Left lung (tissue), 4 donors: ENCODE measurements at regions not wholly inside any gene's neighbourhood (a gene's known extent, or its start where the extent isn't known, plus 50 kb on each side); places are given as distances from the start of the nearest gene placed in this dataset.

Experiments
- ATAC-seq: fragments of 200-7000 bp; cut with Tn5 transposase; one replicate; pipeline ENCODE4 v1.9.1; 2020; ENCODE audit warnings: moderate library complexity
- DNase-seq, 4 donors: peaks; one replicate each; pipeline ENCODE4 v3.0.0-alpha.2; 2013 to 2020
- H3K27ac ChIP-seq, 2 donors: fragments of 200-600 bp; sonication (generic) in 1 of 2; one replicate each; pipeline versions ENCODE4 v1.5.0 to v1.8.0; 2020 to 2021
- H3K27me3 ChIP-seq, 2 donors: fragments of 200-600 bp; sonication (generic) in 1 of 2; one replicate each; pipeline versions ENCODE4 v1.5.0 to v1.8.0; 2020 to 2021
- H3K36me3 ChIP-seq, 2 donors: fragments of 200-600 bp; sonication (generic) in 1 of 2; one replicate each; pipeline versions ENCODE4 v1.5.0 to v1.8.0; 2020 to 2021
- H3K4me1 ChIP-seq, 2 donors: fragments of 200-600 bp; one replicate each; pipeline ENCODE4 v1.8.0; 2021
- H3K4me3 ChIP-seq, 2 donors: fragments of 200-600 bp; sonication (generic) in 1 of 2; one replicate each; pipeline versions ENCODE4 v1.5.0 to v1.8.0; 2020 to 2021; ENCODE audit warnings: mild to moderate bottlenecking in 1 of 2
- H3K9me3 ChIP-seq, 2 donors: fragments of 200-600 bp; sonication (generic) in 1 of 2; one replicate each; pipeline versions ENCODE4 v1.5.0 to v1.8.0; 2020 to 2021
- CTCF ChIP-seq, 2 donors: fragments of 200-600 bp; sonication (generic) in 1 of 2; IDR thresholded peaks; one replicate each; pipeline versions ENCODE4 v1.5.0 to v1.8.0; 2021; ENCODE audit warnings: antibody characterized with exemption in 2 of 2
- intact Hi-C, 2 donors: fragments of 100-400 bp; cut with DNase I; formaldehyde crosslinking; loops; one replicate each; pipeline versions ENCODE4 v1.11.2 to v1.14.2; 2022
- donor health status: DM: no; HTN: yes; CAD: no.
- donor health status: DM: no; HTN: no; CAD: no.

- Histone ChIP-seq H3K4me1 (no peaks in the 10 kb centered on the region), H3K27ac (no peak overlapping the region), H3K36me3 (no peaks in the 10 kb centered on the region), H3K27me3 (no peaks in the 10 kb centered on the region), H3K4me3 (no peak overlapping the region), H3K9me3 (peaks cover 0 to 11% of the 10 kb centered on the region in 2 donors)
- DNase-seq, result no peak
- ATAC-seq, result no peak
- intact Hi-C loops, result no loop called here
- no peak for TF ChIP-seq CTCF (IDR thresholded peaks at IDR 0.05)
These were observed 134.4 kb upstream of the LMO4 start for GRCh38 chr1:87194271-87194774.

- H3K4me1 ChIP-seq, result no peaks in the 10 kb centered on the region
- intact Hi-C loops, result no loop called here
These were observed 133.8 kb upstream of the LMO4 start for GRCh38 chr1:87194856-87195255.

DNA sequence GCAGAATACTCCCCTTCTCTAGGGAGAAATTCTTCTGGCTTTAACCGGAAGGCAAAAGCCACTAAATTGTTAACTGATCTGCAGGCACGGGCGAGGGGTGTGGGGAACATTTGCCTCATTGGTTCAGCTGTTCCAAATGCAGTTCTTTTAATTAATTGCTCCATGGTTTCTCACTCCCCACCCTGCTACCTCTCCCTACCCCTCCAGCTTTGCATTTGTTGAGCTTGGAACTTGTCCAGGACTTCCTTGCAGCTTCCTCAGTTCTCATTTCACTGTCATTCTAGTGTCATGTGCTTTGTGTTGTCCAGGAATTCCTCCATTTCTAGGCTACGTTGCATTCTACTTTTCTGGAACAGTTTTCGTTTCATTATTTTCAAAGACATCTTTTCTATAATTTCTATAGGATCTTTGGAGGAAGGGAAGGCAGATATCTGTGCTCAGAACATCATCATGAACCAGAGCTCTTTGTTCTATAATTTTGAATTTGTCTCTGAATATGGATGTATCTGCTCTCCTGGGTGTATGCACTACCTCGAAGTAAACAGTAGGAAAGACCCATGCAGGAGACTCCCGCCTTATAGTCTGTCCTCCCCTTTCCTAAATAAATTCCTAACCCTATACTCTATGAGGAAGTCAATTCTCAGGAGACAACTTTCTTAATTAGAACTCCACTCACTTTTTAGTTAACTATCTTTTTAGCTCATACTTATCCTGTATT is 132.4 kb upstream of the LMO4 start:
- H3K36me3 ChIP-seq, result no peaks in the 10 kb centered on the region
- no peak for TF ChIP-seq CTCF (IDR thresholded peaks at IDR 0.05)
- no peak overlapping the region for H3K27ac ChIP-seq
- ATAC-seq, result no peak
- H3K9me3 ChIP-seq, result peaks cover 0 to 11% of the 10 kb centered on the region in 2 donors
- intact Hi-C loops, result no loop called here
- H3K27me3 ChIP-seq, result no peaks in the 10 kb centered on the region
- no peak for DNase-seq
- H3K4me3 ChIP-seq, result no peak overlapping the region
- no peaks in the 10 kb centered on the region for H3K4me1 ChIP-seq

More at GRCh38 chr1:87194856-87195255, 133.8 kb upstream of the LMO4 start:
- DNase-seq, result no peak
- no peak overlapping the region for H3K4me3 ChIP-seq
- no peak for ATAC-seq
- H3K9me3 ChIP-seq, result peaks cover 0 to 11% of the 10 kb centered on the region in 2 donors
- H3K27me3 ChIP-seq, result no peaks in the 10 kb centered on the region
- no peak for TF ChIP-seq CTCF (IDR thresholded peaks at IDR 0.05)
- no peak overlapping the region for H3K27ac ChIP-seq
- no peaks in the 10 kb centered on the region for H3K36me3 ChIP-seq

DNA sequence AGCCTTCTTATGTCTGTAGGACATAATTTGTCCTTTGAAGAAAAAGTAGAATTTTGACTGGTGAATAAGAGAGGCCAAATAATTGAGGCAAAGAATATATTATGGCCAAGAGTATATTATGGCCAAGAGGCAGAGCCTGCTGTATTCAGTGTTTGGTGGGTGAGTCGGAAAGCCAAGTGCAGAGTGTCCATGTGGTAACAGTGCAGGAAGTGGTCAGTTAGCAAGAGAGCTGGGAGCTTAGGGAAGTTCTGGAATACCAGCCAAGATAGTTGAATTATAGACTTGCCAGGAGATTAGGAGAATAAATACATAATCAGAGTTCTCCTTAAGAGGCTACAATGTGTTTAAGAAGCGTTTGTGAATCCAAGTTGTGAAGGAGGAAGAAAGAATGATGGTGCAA is 131.5 kb upstream of the LMO4 start:
- ATAC-seq, result no peak
- Histone ChIP-seq H3K4me3 (no peak overlapping the region), H3K9me3 (peaks cover 0 to 11% of the 10 kb centered on the region in 2 donors), H3K27ac (no peak overlapping the region), H3K4me1 (no peaks in the 10 kb centered on the region), H3K27me3 (no peaks in the 10 kb centered on the region), H3K36me3 (no peaks in the 10 kb centered on the region)
- intact Hi-C loops, result no loop called here
- TF ChIP-seq CTCF (IDR thresholded peaks at IDR 0.05), result no peak
- no peak for DNase-seq

GRCh38 chr1:87197641-87198040 is 131.0 kb upstream of the LMO4 start:
- DNase-seq (no peak), ATAC-seq (no peak)
- Histone ChIP-seq H3K4me3 (no peak overlapping the region), H3K27ac (no peak overlapping the region), H3K36me3 (no peaks in the 10 kb centered on the region), H3K9me3 (peaks cover 0 to 11% of the 10 kb centered on the region in 2 donors), H3K4me1 (no peaks in the 10 kb centered on the region), H3K27me3 (no peaks in the 10 kb centered on the region)
- intact Hi-C loops, result no loop called here
- no peak for TF ChIP-seq CTCF (IDR thresholded peaks at IDR 0.05)
